ENCODE measurements at regions not wholly inside any gene's neighbourhood (a gene's known extent, or its start where the extent isn't known, plus 50 kb on each side); places are given as distances from the start of the nearest gene placed in this dataset.

GRCh38 chr3:28901018-28901417 lies 379.9 kb upstream of the RBMS3 start:
- no peaks in the 10 kb centered on the region for H3K9me3 ChIP-seq
- H3K27me3 ChIP-seq = no peaks in the 10 kb centered on the region
- no peak for DNase-seq (ENCODE audit: extremely low spot score)
- no peak overlapping the region for H3K4me3 ChIP-seq
- TF ChIP-seq CTCF (IDR thresholded peaks at IDR 0.05) = no peak
- TF ChIP-seq POLR2A (IDR thresholded peaks at IDR 0.05; ENCODE audit: low read depth) = no peak
- no peak for TF ChIP-seq POLR2AphosphoS5 (IDR thresholded peaks at IDR 0.05)
- intact Hi-C loops (cut with DNase I) = no loop called here
- no peaks in the 10 kb centered on the region for H3K36me3 ChIP-seq
- H3K27ac ChIP-seq (replicated peaks in 1 of 4) = no peak overlapping the region
- peaks cover 0 to 4% (median 0%) of the 10 kb centered on the region in 4 donors for H3K4me1 ChIP-seq

- H3K4me1 ChIP-seq = peaks cover 0 to 4% (median 0%) of the 10 kb centered on the region in 4 donors
- H3K27ac ChIP-seq (replicated peaks in 1 of 4) = no peak overlapping the region
- intact Hi-C loops (cut with DNase I) = no loop called here
- DNase-seq (ENCODE audit: extremely low spot score) = no peak
- no peak overlapping the region for H3K4me3 ChIP-seq
- H3K36me3 ChIP-seq = no peaks in the 10 kb centered on the region
- over 99% methylated on average over 13 of the region's 30 CpGs for WGBS
- H3K27me3 ChIP-seq = no peaks in the 10 kb centered on the region
- H3K9me3 ChIP-seq = no peaks in the 10 kb centered on the region
- TF ChIP-seq POLR2A (IDR thresholded peaks at IDR 0.05; ENCODE audit: low read depth) (no peak), EP300 (IDR thresholded peaks at IDR 0.05) (no peak), POLR2AphosphoS5 (IDR thresholded peaks at IDR 0.05) (no peak)
These were observed 377.7 kb upstream of the RBMS3 start for GRCh38 chr3:28903171-28903601.

GRCh38 chr3:28905798-28906197 lies 375.1 kb upstream of the RBMS3 start:
- no peaks in the 10 kb centered on the region for H3K27me3 ChIP-seq
- 66% methylated on average over 3 of the region's 3 CpGs for WGBS
- peaks cover 0 to 4% (median 0%) of the 10 kb centered on the region in 4 donors for H3K4me1 ChIP-seq
- H3K36me3 ChIP-seq = no peaks in the 10 kb centered on the region
- TF ChIP-seq POLR2A (IDR thresholded peaks at IDR 0.05; ENCODE audit: low read depth) = no peak
- TF ChIP-seq POLR2AphosphoS5 (IDR thresholded peaks at IDR 0.05) = no peak
- TF ChIP-seq CTCF (IDR thresholded peaks at IDR 0.05) = no peak
- no peak for TF ChIP-seq EP300 (IDR thresholded peaks at IDR 0.05)
- no peaks in the 10 kb centered on the region for H3K9me3 ChIP-seq
- H3K27ac ChIP-seq (replicated peaks in 1 of 4) = no peak overlapping the region
- intact Hi-C loops (cut with DNase I) = no loop called here
- DNase-seq (ENCODE audit: extremely low spot score) = no peak
- H3K4me3 ChIP-seq = no peak overlapping the region

- intact Hi-C loops (cut with DNase I) = no loop called here
- no peaks in the 10 kb centered on the region for H3K9me3 ChIP-seq
- no peaks in the 10 kb centered on the region for H3K27me3 ChIP-seq
- TF ChIP-seq POLR2A (IDR thresholded peaks at IDR 0.05; ENCODE audit: low read depth) (no peak), CTCF (IDR thresholded peaks at IDR 0.05) (no peak), EP300 (IDR thresholded peaks at IDR 0.05) (no peak), POLR2AphosphoS5 (IDR thresholded peaks at IDR 0.05) (no peak)
- H3K4me3 ChIP-seq = no peak overlapping the region
- WGBS = 85% methylated on average over 9 of the region's 9 CpGs
- no peak overlapping the region for H3K27ac ChIP-seq (replicated peaks in 1 of 4)
- H3K4me1 ChIP-seq = no peaks in the 10 kb centered on the region
- no peak for DNase-seq (ENCODE audit: extremely low spot score)
- no peaks in the 10 kb centered on the region for H3K36me3 ChIP-seq
These were observed 374.1 kb upstream of the RBMS3 start for GRCh38 chr3:28906561-28907310.

GRCh38 chr3:28907616-28908015 lies 373.3 kb upstream of the RBMS3 start:
- TF ChIP-seq POLR2AphosphoS5 (IDR thresholded peaks at IDR 0.05) (no peak), EP300 (IDR thresholded peaks at IDR 0.05) (no peak), POLR2A (IDR thresholded peaks at IDR 0.05; ENCODE audit: low read depth) (no peak), CTCF (IDR thresholded peaks at IDR 0.05) (no peak)
- Histone ChIP-seq H3K27me3 (no peaks in the 10 kb centered on the region), H3K4me1 (no peaks in the 10 kb centered on the region), H3K9me3 (no peaks in the 10 kb centered on the region), H3K4me3 (no peak overlapping the region), H3K27ac (replicated peaks in 1 of 4) (no peak overlapping the region), H3K36me3 (no peaks in the 10 kb centered on the region)
- intact Hi-C loops (cut with DNase I) = no loop called here
- 94% methylated on average over 3 of the region's 3 CpGs for WGBS
- no peak for DNase-seq (ENCODE audit: extremely low spot score)

Data from esophagus muscularis mucosa (tissue), 4 donors.